ENCODE measurements at regions not wholly inside any gene's neighbourhood (a gene's known extent, or its start where the extent isn't known, plus 50 kb on each side); places are given as distances from the start of the nearest gene placed in this dataset.

DNA sequence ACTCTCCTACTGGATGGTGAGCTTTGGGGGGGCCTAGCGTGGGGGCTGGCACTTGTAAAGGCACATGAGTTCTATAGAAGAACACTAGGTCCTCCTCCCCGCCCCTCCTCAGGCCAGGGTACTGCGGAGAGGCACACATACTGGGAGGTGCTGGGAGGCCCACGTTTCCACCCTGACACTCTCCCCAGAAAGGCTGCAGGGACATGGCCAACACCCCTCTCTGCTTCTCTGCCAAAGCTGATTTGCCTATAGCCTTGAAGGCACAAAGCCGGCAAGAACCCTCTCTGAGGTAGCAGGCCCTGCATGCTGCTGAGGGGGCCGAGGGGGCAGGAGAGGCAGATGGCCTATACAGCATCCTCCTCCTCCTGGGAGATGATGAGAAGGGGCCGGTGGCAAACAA lies 112.8 kb downstream of the BUD13 start:
- TF ChIP-seq RAD21 (conservative IDR thresholded peaks at IDR 0.05 in 1 of 2, IDR thresholded peaks at IDR 0.05 in 1 of 2), result no peak
- TF ChIP-seq, protein P1, sequence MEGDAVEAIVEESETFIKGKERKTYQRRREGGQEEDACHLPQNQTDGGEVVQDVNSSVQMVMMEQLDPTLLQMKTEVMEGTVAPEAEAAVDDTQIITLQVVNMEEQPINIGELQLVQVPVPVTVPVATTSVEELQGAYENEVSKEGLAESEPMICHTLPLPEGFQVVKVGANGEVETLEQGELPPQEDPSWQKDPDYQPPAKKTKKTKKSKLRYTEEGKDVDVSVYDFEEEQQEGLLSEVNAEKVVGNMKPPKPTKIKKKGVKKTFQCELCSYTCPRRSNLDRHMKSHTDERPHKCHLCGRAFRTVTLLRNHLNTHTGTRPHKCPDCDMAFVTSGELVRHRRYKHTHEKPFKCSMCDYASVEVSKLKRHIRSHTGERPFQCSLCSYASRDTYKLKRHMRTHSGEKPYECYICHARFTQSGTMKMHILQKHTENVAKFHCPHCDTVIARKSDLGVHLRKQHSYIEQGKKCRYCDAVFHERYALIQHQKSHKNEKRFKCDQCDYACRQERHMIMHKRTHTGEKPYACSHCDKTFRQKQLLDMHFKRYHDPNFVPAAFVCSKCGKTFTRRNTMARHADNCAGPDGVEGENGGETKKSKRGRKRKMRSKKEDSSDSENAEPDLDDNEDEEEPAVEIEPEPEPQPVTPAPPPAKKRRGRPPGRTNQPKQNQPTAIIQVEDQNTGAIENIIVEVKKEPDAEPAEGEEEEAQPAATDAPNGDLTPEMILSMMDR (IDR thresholded peaks at IDR 0.05), result no peak
